ENCODE measurements at regions not wholly inside any gene's neighbourhood (a gene's known extent, or its start where the extent isn't known, plus 50 kb on each side); places are given as distances from the start of the nearest gene placed in this dataset.

GRCh38 chr11:98964146-98964545 lies 56.6 kb upstream of the CNTN5 start:
- Histone ChIP-seq H3K36me3 (ENCODE audit: control insufficient read depth, insufficient read depth, low read length) (no peaks in the 10 kb centered on the region), H3K4me3 (ENCODE audit: low read depth, low read length) (no peak overlapping the region), H3K27me3 (ENCODE audit: control insufficient read depth, insufficient read depth, low read length) (no peaks in the 10 kb centered on the region)
- no peak for TF ChIP-seq CTCF (IDR thresholded peaks at IDR 0.05; ENCODE audit: insufficient read depth, low read length, poor library complexity, severe bottlenecking)
- DNase-seq (ENCODE audit: low read depth), result no peak

DNA sequence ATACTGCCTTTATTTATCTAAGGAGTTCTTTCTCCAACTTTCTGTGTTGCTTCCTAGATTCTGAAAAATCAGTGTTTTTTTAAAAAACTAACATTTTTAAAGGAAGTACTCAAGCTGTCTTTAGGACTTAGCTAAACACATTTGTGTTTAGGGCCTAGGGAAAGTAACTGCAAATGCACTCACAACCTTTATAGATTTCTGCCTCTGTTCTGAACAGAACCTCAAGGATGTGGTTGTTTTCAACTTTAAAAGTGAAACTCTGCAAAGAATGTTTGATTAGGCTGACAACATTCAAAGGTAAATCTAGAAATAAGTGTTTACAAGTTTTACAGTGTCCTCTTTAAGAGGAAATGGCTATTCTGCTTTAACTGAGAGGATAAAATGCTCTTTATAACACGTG lies 55.4 kb upstream of the CNTN5 start:
- no peak for DNase-seq (ENCODE audit: low read depth)
- Histone ChIP-seq H3K36me3 (ENCODE audit: control insufficient read depth, insufficient read depth, low read length) (no peaks in the 10 kb centered on the region), H3K4me3 (ENCODE audit: low read depth, low read length) (no peak overlapping the region), H3K27me3 (ENCODE audit: control insufficient read depth, insufficient read depth, low read length) (no peaks in the 10 kb centered on the region)
- no peak for TF ChIP-seq CTCF (IDR thresholded peaks at IDR 0.05; ENCODE audit: insufficient read depth, low read length, poor library complexity, severe bottlenecking)

GRCh38 chr11:98965775-98966174 lies 55.0 kb upstream of the CNTN5 start:
- no peaks in the 10 kb centered on the region for H3K36me3 ChIP-seq (ENCODE audit: control insufficient read depth, insufficient read depth, low read length)
- H3K4me3 ChIP-seq (ENCODE audit: low read depth, low read length), result no peak overlapping the region
- DNase-seq (ENCODE audit: low read depth), result no peak
- no peak for TF ChIP-seq CTCF (IDR thresholded peaks at IDR 0.05; ENCODE audit: insufficient read depth, low read length, poor library complexity, severe bottlenecking)
- H3K27me3 ChIP-seq (ENCODE audit: control insufficient read depth, insufficient read depth, low read length), result no peaks in the 10 kb centered on the region

GRCh38 chr11:98967005-98967404 lies 53.7 kb upstream of the CNTN5 start:
- no peaks in the 10 kb centered on the region for H3K36me3 ChIP-seq (ENCODE audit: control insufficient read depth, insufficient read depth, low read length)
- TF ChIP-seq CTCF (IDR thresholded peaks at IDR 0.05; ENCODE audit: insufficient read depth, low read length, poor library complexity, severe bottlenecking), result no peak
- no peak for DNase-seq (ENCODE audit: low read depth)
- no peak overlapping the region for H3K4me3 ChIP-seq (ENCODE audit: low read depth, low read length)
- H3K27me3 ChIP-seq (ENCODE audit: control insufficient read depth, insufficient read depth, low read length), result no peaks in the 10 kb centered on the region
